PC-9 (cell line): ENCODE measurements at regions not wholly inside any gene's neighbourhood (a gene's known extent, or its start where the extent isn't known, plus 50 kb on each side); places are given as distances from the start of the nearest gene placed in this dataset.

Experiments
- BruUV-seq: library from RNA; stranded (reverse); fragments of 400-500 nt; replicated peaks from 2 replicates; lab custom pipeline; 2021; lab: Mats Ljungman, UMichigan
- CTCF ChIA-PET: fragments of 300-600 bp; sonication (Branson Sonifier 250); formaldehyde crosslinking; loops from one replicate; lab custom pipeline; 2022; ENCODE audit warnings: antibody characterized with exemption; lab: Charles Lee
- POLR2A ChIA-PET: fragments of 300-600 bp; sonication (Branson Sonifier 250); formaldehyde crosslinking; loops from one replicate; lab custom pipeline; 2022; ENCODE audit warnings: antibody characterized with exemption; ENCODE audit not compliant: unreplicated experiment; lab: Charles Lee
- DNase-seq, 2 experiments: peaks; one replicate each; pipeline versions ENCODE4 v3.0.0 to v3.0.0-alpha.2; 2015 to 2022; ENCODE audit warnings: mixed read lengths in 1 of 2
- H2AFZ ChIP-seq: fragments of 200-600 bp; sonication (generic); 2 replicates; pipeline ENCODE4 v1.8.1; 2017; ENCODE audit warnings: antibody characterized with exemption
- H3F3A ChIP-seq: fragments of 200-600 bp; sonication (generic); 2 replicates; pipeline ENCODE4 v1.8.1; 2017; ENCODE audit warnings: antibody characterized with exemption, mild to moderate bottlenecking, low read depth; ENCODE audit not compliant: insufficient read depth
- H3K27ac ChIP-seq: fragments of 200-600 bp; sonication (generic); 2 replicates; pipeline ENCODE4 v1.6.1; 2016; ENCODE audit warnings: mixed run types
- H3K27me3 ChIP-seq: fragments of 200-600 bp; sonication (generic); 2 replicates; pipeline ENCODE4 v1.6.1; 2016; ENCODE audit warnings: low read depth, mixed run types; ENCODE audit not compliant: insufficient read depth
- H3K36me3 ChIP-seq: fragments of 200-600 bp; sonication (generic); 2 replicates; pipeline ENCODE4 v1.6.1; 2016; ENCODE audit warnings: low read depth, mixed run types
- H3K4me1 ChIP-seq: fragments of 200-600 bp; sonication (generic); replicated peaks from 2 replicates; pipeline ENCODE4 v1.6.1; 2016; ENCODE audit warnings: mixed run types; ENCODE audit not compliant: insufficient read depth
- H3K4me2 ChIP-seq: fragments of 200-600 bp; sonication (generic); 2 replicates; pipeline ENCODE4 v1.6.1; 2017; ENCODE audit warnings: mixed run types
- H3K4me3 ChIP-seq: fragments of 200-600 bp; sonication (generic); 2 replicates; pipeline ENCODE4 v1.6.1; 2016; ENCODE audit warnings: mixed run types
- H3K79me2 ChIP-seq: fragments of 200-600 bp; sonication (generic); 2 replicates; pipeline ENCODE4 v1.6.1; 2017; ENCODE audit warnings: low read depth, mixed run types
- H3K9me2 ChIP-seq: fragments of 200-600 bp; sonication (generic); 2 replicates; pipeline ENCODE4 v1.8.1; 2017; ENCODE audit warnings: mild to moderate bottlenecking; ENCODE audit not compliant: insufficient read depth
- H3K9me3 ChIP-seq: fragments of 200-600 bp; sonication (generic); 2 replicates; pipeline ENCODE4 v1.8.1; 2016; ENCODE audit warnings: low read depth; ENCODE audit not compliant: insufficient read depth
- H4K20me1 ChIP-seq: fragments of 200-600 bp; sonication (generic); 2 replicates; pipeline ENCODE4 v1.8.1; 2017; ENCODE audit not compliant: insufficient read depth
- EZH2 ChIP-seq: fragments of 200-600 bp; sonication (generic); IDR thresholded peaks from 2 replicates; pipeline ENCODE4 v1.8.0; 2017; ENCODE audit warnings: antibody characterized with exemption, low read depth
- intact Hi-C: fragments of 100-400 bp; cut with micrococcal nuclease; formaldehyde crosslinking; loops from one replicate; pipeline ENCODE4 v1.10.0; 2022; ENCODE audit not compliant: unreplicated experiment
- TF ChIP-seq, protein P1 (sequence below): fragments of 200-600 bp; sonication (generic); conservative IDR thresholded peaks from 2 replicates; pipeline ENCODE4 v1.6.1; 2017; ENCODE audit warnings: mixed run types, antibody characterized with exemption, mild to moderate bottlenecking, moderate library complexity

DNA sequence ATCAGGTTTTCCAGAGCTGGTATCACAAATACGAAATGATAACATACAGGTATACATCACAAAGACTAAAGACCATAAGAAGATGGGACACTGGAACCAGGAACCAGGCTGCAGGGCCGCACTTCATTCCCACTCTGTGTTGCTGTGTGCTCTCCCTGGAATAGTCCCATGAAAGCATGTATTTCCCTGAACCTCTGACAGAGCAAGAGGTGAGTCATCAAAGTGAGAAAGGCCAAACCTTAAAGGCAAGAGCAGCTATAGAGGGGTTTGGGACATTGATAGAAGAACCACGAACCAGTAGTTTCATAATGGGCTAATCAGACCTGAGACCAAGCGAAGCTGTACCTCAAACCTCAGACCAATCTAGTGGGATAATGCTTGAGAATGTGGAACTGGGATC lies 283.0 kb upstream of the PRKD1 start:
- no peaks in the 10 kb centered on the region for H3K4me1 ChIP-seq
- no peaks in the 10 kb centered on the region for H3K36me3 ChIP-seq
- H3K4me3 ChIP-seq = no peak overlapping the region
- TF ChIP-seq EZH2 = no peak
- no peak overlapping the region for H2AFZ ChIP-seq
- H3K79me2 ChIP-seq = no peaks in the 10 kb centered on the region
- no peak overlapping the region for H3K4me2 ChIP-seq
- H3K9me2 ChIP-seq = no peaks in the 10 kb centered on the region
- no peaks in the 10 kb centered on the region for H3F3A ChIP-seq
- H3K27me3 ChIP-seq = no peaks in the 10 kb centered on the region
- DNase-seq = no peak
- POLR2A ChIA-PET = no interaction called here
- no peak overlapping the region for H3K27ac ChIP-seq
- H4K20me1 ChIP-seq = no peaks in the 10 kb centered on the region
- no TSS peak for BruUV-seq
- H3K9me3 ChIP-seq = no peaks in the 10 kb centered on the region
- CTCF ChIA-PET = no interaction called here
- intact Hi-C loops = no loop called here

DNA sequence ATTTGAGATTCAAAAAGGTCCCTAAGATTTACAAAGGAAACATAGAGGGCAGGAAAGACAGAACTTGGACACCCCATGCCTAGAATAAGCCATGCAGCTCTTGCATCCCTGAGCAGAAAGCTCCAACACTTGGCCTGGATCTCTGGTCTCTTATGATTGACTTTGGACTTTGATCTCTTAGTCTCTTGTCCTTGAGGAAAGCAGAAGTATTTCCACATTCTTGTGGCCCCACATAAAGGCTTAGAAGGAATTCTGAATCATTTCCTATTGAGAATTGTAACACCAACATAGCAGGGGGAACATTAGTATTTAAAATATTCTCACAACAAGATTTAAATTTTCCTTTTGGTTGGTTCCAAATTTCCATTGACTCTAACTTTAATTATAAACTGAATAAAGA lies 283.7 kb upstream of the PRKD1 start:
- no peaks in the 10 kb centered on the region for H4K20me1 ChIP-seq
- DNase-seq = no peak
- no peaks in the 10 kb centered on the region for H3K4me1 ChIP-seq
- no peaks in the 10 kb centered on the region for H3F3A ChIP-seq
- H3K4me3 ChIP-seq = no peak overlapping the region
- H3K27me3 ChIP-seq = no peaks in the 10 kb centered on the region
- no peaks in the 10 kb centered on the region for H3K36me3 ChIP-seq
- no peaks in the 10 kb centered on the region for H3K9me3 ChIP-seq
- ChIA-PET CTCF (no interaction called here), POLR2A (no interaction called here)
- BruUV-seq = no TSS peak
- no peak overlapping the region for H3K27ac ChIP-seq
- TF ChIP-seq EZH2 = no peak
- TF ChIP-seq, protein P1, sequence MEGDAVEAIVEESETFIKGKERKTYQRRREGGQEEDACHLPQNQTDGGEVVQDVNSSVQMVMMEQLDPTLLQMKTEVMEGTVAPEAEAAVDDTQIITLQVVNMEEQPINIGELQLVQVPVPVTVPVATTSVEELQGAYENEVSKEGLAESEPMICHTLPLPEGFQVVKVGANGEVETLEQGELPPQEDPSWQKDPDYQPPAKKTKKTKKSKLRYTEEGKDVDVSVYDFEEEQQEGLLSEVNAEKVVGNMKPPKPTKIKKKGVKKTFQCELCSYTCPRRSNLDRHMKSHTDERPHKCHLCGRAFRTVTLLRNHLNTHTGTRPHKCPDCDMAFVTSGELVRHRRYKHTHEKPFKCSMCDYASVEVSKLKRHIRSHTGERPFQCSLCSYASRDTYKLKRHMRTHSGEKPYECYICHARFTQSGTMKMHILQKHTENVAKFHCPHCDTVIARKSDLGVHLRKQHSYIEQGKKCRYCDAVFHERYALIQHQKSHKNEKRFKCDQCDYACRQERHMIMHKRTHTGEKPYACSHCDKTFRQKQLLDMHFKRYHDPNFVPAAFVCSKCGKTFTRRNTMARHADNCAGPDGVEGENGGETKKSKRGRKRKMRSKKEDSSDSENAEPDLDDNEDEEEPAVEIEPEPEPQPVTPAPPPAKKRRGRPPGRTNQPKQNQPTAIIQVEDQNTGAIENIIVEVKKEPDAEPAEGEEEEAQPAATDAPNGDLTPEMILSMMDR = no peak
- no peak overlapping the region for H3K4me2 ChIP-seq
- no peaks in the 10 kb centered on the region for H3K9me2 ChIP-seq
- intact Hi-C loops = no loop called here
- H3K79me2 ChIP-seq = no peaks in the 10 kb centered on the region
- H2AFZ ChIP-seq = no peak overlapping the region

DNA sequence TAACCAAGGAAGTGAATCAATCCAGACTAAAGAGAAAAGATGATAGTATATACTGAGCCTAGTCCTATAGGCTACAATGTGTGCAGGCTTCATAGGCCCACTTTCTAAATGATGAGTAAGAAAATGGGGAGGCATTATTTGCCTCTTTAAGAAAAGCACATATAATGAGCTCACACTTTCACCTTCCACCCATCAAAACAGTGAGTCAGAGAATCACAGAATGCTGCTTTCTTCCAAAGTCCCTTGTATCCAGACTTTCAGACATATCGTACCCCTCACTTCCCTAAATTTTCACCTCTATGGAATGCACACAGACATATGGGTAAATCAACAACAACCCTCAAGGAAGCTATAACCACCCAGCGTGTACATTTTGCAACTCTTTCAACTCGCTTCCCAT lies 286.4 kb upstream of the PRKD1 start:
- TF ChIP-seq EZH2 = no peak
- TF ChIP-seq, protein P1 = no peak
- Histone ChIP-seq H3F3A (no peaks in the 10 kb centered on the region), H3K27ac (no peak overlapping the region), H3K4me3 (no peak overlapping the region), H3K36me3 (no peaks in the 10 kb centered on the region), H3K9me2 (no peaks in the 10 kb centered on the region), H3K79me2 (no peaks in the 10 kb centered on the region), H3K4me2 (no peak overlapping the region), H3K9me3 (no peaks in the 10 kb centered on the region), H2AFZ (no peak overlapping the region), H3K4me1 (no peaks in the 10 kb centered on the region), H4K20me1 (no peaks in the 10 kb centered on the region), H3K27me3 (no peaks in the 10 kb centered on the region)
- ChIA-PET POLR2A (interaction anchor here (0.6 kb wide), 1 partner anchor 206 kb away, joined by 8 read pairs; no protein-coding TSS in a partner anchor), CTCF (interaction anchor here (0.5 to 2.1 kb wide), 3 partner anchors 9 to 1459 kb away, joined by 4 to 10 read pairs (median 9); no protein-coding TSS in a partner anchor)
- no peak for DNase-seq
- no TSS peak for BruUV-seq
- intact Hi-C loops = loop anchor here (2.0 kb wide), 2 partner anchors 57 to 665 kb away; no protein-coding TSS in a partner anchor
